BE2C (cell line): ENCODE measurements at regions not wholly inside any gene's neighbourhood (a gene's known extent, or its start where the extent isn't known, plus 50 kb on each side); places are given as distances from the start of the nearest gene placed in this dataset.

ENCODE experiments used
- DNase-seq: peaks from one replicate; pipeline ENCODE4 v3.0.0-alpha.2; 2020
- H3K27me3 ChIP-seq: fragments of 250-450 bp; sonication (Bioruptor Pico); 2 replicates; pipeline ENCODE4 v1.5.1; 2020; ENCODE audit warnings: mild to moderate bottlenecking
- H3K36me3 ChIP-seq: fragments of 250-450 bp; sonication (Bioruptor Pico); 2 replicates; pipeline ENCODE4 v1.5.1; 2020; ENCODE audit warnings: mild to moderate bottlenecking
- H3K4me1 ChIP-seq: fragments of 250-450 bp; sonication (Bioruptor Pico); 2 replicates; pipeline ENCODE4 v1.5.1; 2020
- H3K4me3 ChIP-seq: 2 replicates; pipeline ENCODE4 v1.5.1; 2011; ENCODE audit warnings: low read depth, low read length
- H3K9me3 ChIP-seq: fragments of 250-450 bp; sonication (Bioruptor Pico); 2 replicates; pipeline ENCODE4 v1.5.1; 2020
- TF ChIP-seq, protein P1 (sequence below): IDR thresholded peaks from 2 replicates; pipeline ENCODE4 v1.5.1; 2012; ENCODE audit warnings: mild to moderate bottlenecking, low read depth, low read length

DNA sequence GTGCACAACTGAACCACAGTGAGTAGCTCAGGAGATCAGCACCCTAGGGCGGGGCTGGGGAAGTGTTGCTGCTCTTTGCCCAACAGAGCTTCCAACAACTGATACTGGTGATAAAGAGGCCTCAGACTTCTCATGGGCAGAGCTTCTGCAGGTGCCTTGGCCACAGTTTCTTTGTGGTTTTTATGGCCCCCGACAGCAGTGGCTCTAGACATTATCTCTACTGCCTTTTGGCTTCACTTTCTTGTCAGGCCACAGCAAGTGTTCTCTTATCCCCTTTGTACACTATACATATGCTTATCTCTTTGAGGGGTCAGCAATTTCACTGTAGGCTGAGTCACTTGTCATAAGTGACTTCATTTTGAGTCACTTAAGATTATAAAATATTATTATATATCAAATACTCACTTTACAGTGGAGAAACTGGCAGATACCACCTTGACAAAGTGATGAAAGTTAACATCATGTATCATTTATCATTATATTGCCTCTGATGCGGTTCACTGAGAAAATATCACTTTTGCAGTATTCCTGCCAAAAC lies 90.9 kb upstream of the COX7C start:
- H3K36me3 ChIP-seq = no peaks in the 10 kb centered on the region
- TF ChIP-seq, protein P1, sequence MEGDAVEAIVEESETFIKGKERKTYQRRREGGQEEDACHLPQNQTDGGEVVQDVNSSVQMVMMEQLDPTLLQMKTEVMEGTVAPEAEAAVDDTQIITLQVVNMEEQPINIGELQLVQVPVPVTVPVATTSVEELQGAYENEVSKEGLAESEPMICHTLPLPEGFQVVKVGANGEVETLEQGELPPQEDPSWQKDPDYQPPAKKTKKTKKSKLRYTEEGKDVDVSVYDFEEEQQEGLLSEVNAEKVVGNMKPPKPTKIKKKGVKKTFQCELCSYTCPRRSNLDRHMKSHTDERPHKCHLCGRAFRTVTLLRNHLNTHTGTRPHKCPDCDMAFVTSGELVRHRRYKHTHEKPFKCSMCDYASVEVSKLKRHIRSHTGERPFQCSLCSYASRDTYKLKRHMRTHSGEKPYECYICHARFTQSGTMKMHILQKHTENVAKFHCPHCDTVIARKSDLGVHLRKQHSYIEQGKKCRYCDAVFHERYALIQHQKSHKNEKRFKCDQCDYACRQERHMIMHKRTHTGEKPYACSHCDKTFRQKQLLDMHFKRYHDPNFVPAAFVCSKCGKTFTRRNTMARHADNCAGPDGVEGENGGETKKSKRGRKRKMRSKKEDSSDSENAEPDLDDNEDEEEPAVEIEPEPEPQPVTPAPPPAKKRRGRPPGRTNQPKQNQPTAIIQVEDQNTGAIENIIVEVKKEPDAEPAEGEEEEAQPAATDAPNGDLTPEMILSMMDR = no peak
- no peak for DNase-seq
- H3K4me3 ChIP-seq = no peak overlapping the region
- H3K27me3 ChIP-seq = no peaks in the 10 kb centered on the region
- no peaks in the 10 kb centered on the region for H3K4me1 ChIP-seq
- H3K9me3 ChIP-seq = no peaks in the 10 kb centered on the region

DNA sequence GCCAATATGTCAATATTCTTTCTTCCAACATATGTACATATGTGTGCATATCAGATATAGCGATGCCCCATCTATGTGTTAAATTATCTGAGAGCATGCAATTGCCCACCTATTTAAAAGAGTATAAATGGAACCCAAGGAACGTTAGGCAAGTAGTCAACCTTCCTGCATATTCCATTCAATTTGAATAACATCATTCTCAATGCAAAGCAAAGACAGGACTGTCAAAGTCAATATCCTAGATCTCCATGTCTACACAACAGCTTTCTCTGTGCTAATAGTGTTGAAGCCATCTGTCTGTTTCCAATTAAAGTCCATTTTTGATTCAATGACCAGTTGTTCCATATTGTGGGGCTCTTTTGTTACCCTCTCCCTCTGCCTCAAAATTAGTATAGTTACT lies 85.3 kb upstream of the COX7C start:
- no peak for DNase-seq
- H3K4me1 ChIP-seq = no peaks in the 10 kb centered on the region
- H3K27me3 ChIP-seq = no peaks in the 10 kb centered on the region
- no peaks in the 10 kb centered on the region for H3K36me3 ChIP-seq
- no peaks in the 10 kb centered on the region for H3K9me3 ChIP-seq
- TF ChIP-seq, protein P1 = no peak
- H3K4me3 ChIP-seq = no peak overlapping the region

DNA sequence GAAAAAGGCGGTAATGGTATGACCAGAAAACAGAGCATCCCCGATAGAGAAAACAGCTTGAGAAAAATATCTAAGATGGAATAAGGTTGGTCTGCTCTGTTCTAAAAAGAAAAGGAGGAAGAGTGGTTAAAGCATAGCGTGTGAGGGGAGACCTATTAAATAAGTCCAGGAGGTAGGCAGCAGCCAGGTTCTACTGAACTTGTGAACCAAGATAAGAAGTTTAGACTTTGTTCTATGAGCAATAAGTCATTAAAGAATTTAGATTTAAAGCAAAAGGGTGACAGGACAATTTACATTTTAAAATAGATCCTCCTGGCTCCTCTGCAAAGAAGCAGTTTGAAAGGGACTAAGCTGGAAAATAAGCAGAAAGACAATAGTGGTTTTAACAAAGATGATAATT lies 81.3 kb upstream of the COX7C start:
- no peak overlapping the region for H3K4me3 ChIP-seq
- no peaks in the 10 kb centered on the region for H3K4me1 ChIP-seq
- TF ChIP-seq, protein P1 = no peak
- no peak for DNase-seq
- H3K27me3 ChIP-seq = no peaks in the 10 kb centered on the region
- H3K9me3 ChIP-seq = no peaks in the 10 kb centered on the region
- H3K36me3 ChIP-seq = no peaks in the 10 kb centered on the region

DNA sequence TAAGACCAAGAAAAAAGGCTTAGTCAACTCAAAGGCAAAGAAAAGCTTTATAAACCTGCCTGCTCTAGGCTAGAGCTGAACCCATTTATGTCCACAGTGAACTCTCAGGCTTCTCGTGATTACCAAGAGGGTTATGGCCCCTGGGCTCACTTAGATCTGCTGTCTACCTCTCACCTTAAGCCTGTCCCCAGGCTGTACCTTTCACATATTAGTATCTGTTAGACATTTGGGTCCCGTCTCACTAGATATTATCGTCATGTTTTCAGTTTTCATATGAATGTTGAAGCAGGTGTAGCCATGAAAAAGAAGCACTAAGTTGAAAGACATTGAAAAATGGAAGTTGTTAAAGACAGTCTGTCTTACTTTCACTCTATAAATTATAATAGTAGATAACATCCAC lies 75.2 kb upstream of the COX7C start:
- Histone ChIP-seq H3K36me3 (no peaks in the 10 kb centered on the region), H3K9me3 (no peaks in the 10 kb centered on the region), H3K27me3 (no peaks in the 10 kb centered on the region), H3K4me3 (no peak overlapping the region), H3K4me1 (no peaks in the 10 kb centered on the region)
- TF ChIP-seq, protein P1 = no peak
- no peak for DNase-seq

DNA sequence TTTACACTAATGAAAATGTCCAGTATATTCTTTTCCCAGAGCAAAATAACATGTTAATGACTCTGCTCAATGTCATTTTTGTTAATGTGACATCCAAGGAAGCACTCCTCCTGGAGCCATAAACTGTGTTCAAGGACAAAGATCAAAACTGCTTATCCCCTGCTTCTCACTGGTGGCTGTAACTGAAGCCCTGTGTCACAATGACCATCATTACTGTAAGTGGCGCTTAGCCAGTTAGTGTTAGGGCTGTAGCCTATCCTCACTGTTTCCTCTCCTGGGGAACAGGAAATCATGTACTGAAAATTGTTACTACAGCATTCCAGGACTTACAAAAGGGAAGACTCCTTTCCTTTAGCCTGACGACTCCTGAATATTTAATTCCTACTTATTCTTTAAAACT lies 71.7 kb upstream of the COX7C start:
- TF ChIP-seq, protein P1 = no peak
- Histone ChIP-seq H3K9me3 (no peaks in the 10 kb centered on the region), H3K36me3 (no peaks in the 10 kb centered on the region), H3K27me3 (no peaks in the 10 kb centered on the region), H3K4me3 (no peak overlapping the region), H3K4me1 (no peaks in the 10 kb centered on the region)
- no peak for DNase-seq

DNA sequence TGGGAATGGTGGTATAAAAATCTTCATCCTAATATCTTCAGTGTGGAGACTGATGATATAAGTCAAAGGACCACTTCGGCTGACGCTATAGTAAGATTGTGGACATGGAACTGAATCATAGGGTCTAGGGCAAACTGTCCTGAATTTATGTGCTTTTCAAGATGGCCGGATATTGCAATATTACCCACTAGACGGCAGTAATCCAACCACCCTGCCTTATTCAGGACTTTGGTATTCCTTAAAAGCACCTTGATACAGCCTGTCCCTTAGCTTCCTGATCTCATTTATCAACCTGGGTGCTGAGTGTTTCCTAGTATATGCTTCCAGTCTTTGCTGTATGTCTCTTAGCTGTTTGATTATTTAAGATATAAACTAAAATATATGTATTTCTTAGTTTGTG lies 71.2 kb upstream of the COX7C start:
- H3K4me1 ChIP-seq = no peaks in the 10 kb centered on the region
- TF ChIP-seq, protein P1 = peak; percentile 27
- H3K4me3 ChIP-seq = no peak overlapping the region
- no peaks in the 10 kb centered on the region for H3K9me3 ChIP-seq
- DNase-seq = no peak
- H3K27me3 ChIP-seq = no peaks in the 10 kb centered on the region
- H3K36me3 ChIP-seq = no peaks in the 10 kb centered on the region
